ENCODE measurements at regions not wholly inside any gene's neighbourhood (a gene's known extent, or its start where the extent isn't known, plus 50 kb on each side); places are given as distances from the start of the nearest gene placed in this dataset.

GRCh38 chr17:69788957-69789356, 286.1 kb upstream of the KCNJ16 start:
- Histone ChIP-seq H3K27ac (ENCODE audit: low read depth, low read length) (no peak overlapping the region), H3K4me3 (ENCODE audit: insufficient read depth, low read depth, low read length) (no peak overlapping the region), H3K27me3 (ENCODE audit: insufficient read depth, low read length) (no peaks in the 10 kb centered on the region), H3K9ac (ENCODE audit: low read length) (no peak overlapping the region), H3K79me2 (ENCODE audit: insufficient read depth, low read length) (no peaks in the 10 kb centered on the region), H2AFZ (ENCODE audit: low read depth, low read length) (no peak overlapping the region), H3K4me1 (ENCODE audit: insufficient read depth, low read length) (no peaks in the 10 kb centered on the region), H3K9me3 (ENCODE audit: insufficient read depth, low read depth, low read length) (no peaks in the 10 kb centered on the region), H4K20me1 (ENCODE audit: insufficient read depth, low read length) (no peaks in the 10 kb centered on the region), H3K36me3 (ENCODE audit: insufficient read depth, low read length) (no peaks in the 10 kb centered on the region), H3K4me2 (ENCODE audit: low read length) (no peak overlapping the region)
- no peak for FAIRE-seq
- DNase-seq (ENCODE audit: low read depth), result no peak
- H3K27ac Mint-ChIP-seq (ENCODE audit: unreplicated experiment), result no peak overlapping the region
- TF ChIP-seq CTCF (IDR thresholded peaks at IDR 0.05; ENCODE audit: insufficient read depth, low read depth, low read length) (no peak), EZH2 (IDR thresholded peaks at IDR 0.05; ENCODE audit: insufficient read depth, low read length) (no peak)
- H3K36me3 Mint-ChIP-seq (ENCODE audit: low read depth, unreplicated experiment), result no peaks in the 10 kb centered on the region
- no peak overlapping the region for H3K4me3 Mint-ChIP-seq (ENCODE audit: unreplicated experiment)
- no peaks in the 10 kb centered on the region for H3K27me3 Mint-ChIP-seq (ENCODE audit: low read depth, unreplicated experiment)
- H3K4me1 Mint-ChIP-seq (ENCODE audit: low read depth, unreplicated experiment), result no peaks in the 10 kb centered on the region
- no peaks in the 10 kb centered on the region for H3K9me3 Mint-ChIP-seq (ENCODE audit: unreplicated experiment)

- DNase-seq (ENCODE audit: low read depth) (no peak), FAIRE-seq (no peak)
- Histone ChIP-seq H4K20me1 (ENCODE audit: insufficient read depth, low read length) (no peaks in the 10 kb centered on the region), H3K4me3 (ENCODE audit: insufficient read depth, low read depth, low read length) (no peak overlapping the region), H3K4me2 (ENCODE audit: low read length) (no peak overlapping the region), H3K36me3 (ENCODE audit: insufficient read depth, low read length) (no peaks in the 10 kb centered on the region), H2AFZ (ENCODE audit: low read depth, low read length) (no peak overlapping the region), H3K27me3 (ENCODE audit: insufficient read depth, low read length) (no peaks in the 10 kb centered on the region), H3K9ac (ENCODE audit: low read length) (no peak overlapping the region), H3K4me1 (ENCODE audit: insufficient read depth, low read length) (no peaks in the 10 kb centered on the region), H3K79me2 (ENCODE audit: insufficient read depth, low read length) (no peaks in the 10 kb centered on the region), H3K9me3 (ENCODE audit: insufficient read depth, low read depth, low read length) (no peaks in the 10 kb centered on the region), H3K27ac (ENCODE audit: low read depth, low read length) (no peak overlapping the region)
- Mint-ChIP-seq H3K27me3 (ENCODE audit: low read depth, unreplicated experiment) (peaks cover 5% of the 10 kb centered on the region), H3K4me1 (ENCODE audit: low read depth, unreplicated experiment) (no peaks in the 10 kb centered on the region), H3K36me3 (ENCODE audit: low read depth, unreplicated experiment) (no peaks in the 10 kb centered on the region), H3K9me3 (ENCODE audit: unreplicated experiment) (peaks cover 5% of the 10 kb centered on the region), H3K27ac (ENCODE audit: unreplicated experiment) (no peak overlapping the region), H3K4me3 (ENCODE audit: unreplicated experiment) (no peak overlapping the region)
- no peak for TF ChIP-seq CTCF (IDR thresholded peaks at IDR 0.05; ENCODE audit: insufficient read depth, low read depth, low read length)
- no peak for TF ChIP-seq EZH2 (IDR thresholded peaks at IDR 0.05; ENCODE audit: insufficient read depth, low read length)
Measured at GRCh38 chr17:69796078-69796477, 278.9 kb upstream of the KCNJ16 start.

GRCh38 chr17:69800870-69801269, 274.2 kb upstream of the KCNJ16 start:
- DNase-seq (ENCODE audit: low read depth) (no peak), FAIRE-seq (no peak)
- H3K36me3 Mint-ChIP-seq (ENCODE audit: low read depth, unreplicated experiment), result no peaks in the 10 kb centered on the region
- Histone ChIP-seq H2AFZ (ENCODE audit: low read depth, low read length) (no peak overlapping the region), H3K4me3 (ENCODE audit: insufficient read depth, low read depth, low read length) (no peak overlapping the region), H3K27ac (ENCODE audit: low read depth, low read length) (no peak overlapping the region), H3K79me2 (ENCODE audit: insufficient read depth, low read length) (no peaks in the 10 kb centered on the region), H3K4me1 (ENCODE audit: insufficient read depth, low read length) (no peaks in the 10 kb centered on the region), H3K9me3 (ENCODE audit: insufficient read depth, low read depth, low read length) (no peaks in the 10 kb centered on the region), H4K20me1 (ENCODE audit: insufficient read depth, low read length) (no peaks in the 10 kb centered on the region), H3K4me2 (ENCODE audit: low read length) (no peak overlapping the region), H3K36me3 (ENCODE audit: insufficient read depth, low read length) (no peaks in the 10 kb centered on the region), H3K27me3 (ENCODE audit: insufficient read depth, low read length) (no peaks in the 10 kb centered on the region), H3K9ac (ENCODE audit: low read length) (no peak overlapping the region)
- H3K27ac Mint-ChIP-seq (ENCODE audit: unreplicated experiment), result no peak overlapping the region
- no peaks in the 10 kb centered on the region for H3K4me1 Mint-ChIP-seq (ENCODE audit: low read depth, unreplicated experiment)
- H3K27me3 Mint-ChIP-seq (ENCODE audit: low read depth, unreplicated experiment), result peaks cover 5% of the 10 kb centered on the region
- no peak overlapping the region for H3K4me3 Mint-ChIP-seq (ENCODE audit: unreplicated experiment)
- TF ChIP-seq CTCF (IDR thresholded peaks at IDR 0.05; ENCODE audit: insufficient read depth, low read depth, low read length), result no peak
- no peak for TF ChIP-seq EZH2 (IDR thresholded peaks at IDR 0.05; ENCODE audit: insufficient read depth, low read length)
- peaks cover 5% of the 10 kb centered on the region for H3K9me3 Mint-ChIP-seq (ENCODE audit: unreplicated experiment)

Data from astrocyte (in vitro differentiated cells and primary cell).